Thyroid gland (tissue), 4 donors: ENCODE measurements at regions not wholly inside any gene's neighbourhood (a gene's known extent, or its start where the extent isn't known, plus 50 kb on each side); places are given as distances from the start of the nearest gene placed in this dataset.

ENCODE experiments used
- DNase-seq, 2 donors: peaks; one replicate each; pipeline ENCODE4 v3.0.0-alpha.2; 2019
- H3K27ac ChIP-seq, 3 donors: fragments of 200-600 bp; sonication (generic); 1 replicate in 2 of 3; 2 replicates in 1 of 3; pipeline ENCODE4 v1.5.1; 2016 to 2019; ENCODE audit warnings: mild to moderate bottlenecking in 1 of 3, moderate library complexity in 1 of 3
- H3K27me3 ChIP-seq: fragments of 200-600 bp; sonication (generic); one replicate; pipeline ENCODE4 v1.5.1; 2019
- H3K36me3 ChIP-seq, 2 donors: fragments of 200-600 bp; sonication (generic); one replicate each; pipeline ENCODE4 v1.5.1; 2016 to 2019
- H3K4me1 ChIP-seq, 2 donors: fragments of 200-600 bp; sonication (generic); one replicate each; pipeline ENCODE4 v1.5.1; 2017 to 2019
- H3K4me3 ChIP-seq, 3 donors: fragments of 200-600 bp; sonication (generic); replicated peaks in 1 of 3; 1 replicate in 2 of 3; 2 replicates in 1 of 3; pipeline ENCODE4 v1.5.1; 2016; ENCODE audit warnings: mild to moderate bottlenecking in 1 of 3
- H3K9me3 ChIP-seq: fragments of 200-600 bp; sonication (generic); one replicate; pipeline ENCODE4 v1.5.1; 2017
- POLR2A ChIP-seq, 2 donors: fragments of 450-650 bp; IDR thresholded peaks; one replicate each; pipeline ENCODE4 v1.6.1; 2017; ENCODE audit warnings: antibody characterized with exemption in 2 of 2, mild to moderate bottlenecking in 2 of 2, moderate library complexity in 1 of 2
- WGBS, 2 donors: methylation state at CpG; one replicate each; pipeline ENCODE4 v1.1.5; 2017; 5-methylcytosine and 5-hydroxymethylcytosine counted together
- intact Hi-C: fragments of 100-400 bp; cut with DNase I; formaldehyde crosslinking; loops from one replicate; pipeline ENCODE4 v1.15.1; 2023
- TF ChIP-seq, protein P1 (sequence below), 6 experiments: fragments of 200-600 bp in 3 of 6; fragments of 450-650 bp in 3 of 6; sonication (generic) in 3 of 6; IDR thresholded peaks; one replicate each; pipeline ENCODE4 v1.5.1; 2016 to 2019; ENCODE audit warnings: antibody characterized with exemption in 6 of 6, mild to moderate bottlenecking in 2 of 6, inconsistent platforms in 1 of 6, moderate library complexity in 1 of 6

DNA sequence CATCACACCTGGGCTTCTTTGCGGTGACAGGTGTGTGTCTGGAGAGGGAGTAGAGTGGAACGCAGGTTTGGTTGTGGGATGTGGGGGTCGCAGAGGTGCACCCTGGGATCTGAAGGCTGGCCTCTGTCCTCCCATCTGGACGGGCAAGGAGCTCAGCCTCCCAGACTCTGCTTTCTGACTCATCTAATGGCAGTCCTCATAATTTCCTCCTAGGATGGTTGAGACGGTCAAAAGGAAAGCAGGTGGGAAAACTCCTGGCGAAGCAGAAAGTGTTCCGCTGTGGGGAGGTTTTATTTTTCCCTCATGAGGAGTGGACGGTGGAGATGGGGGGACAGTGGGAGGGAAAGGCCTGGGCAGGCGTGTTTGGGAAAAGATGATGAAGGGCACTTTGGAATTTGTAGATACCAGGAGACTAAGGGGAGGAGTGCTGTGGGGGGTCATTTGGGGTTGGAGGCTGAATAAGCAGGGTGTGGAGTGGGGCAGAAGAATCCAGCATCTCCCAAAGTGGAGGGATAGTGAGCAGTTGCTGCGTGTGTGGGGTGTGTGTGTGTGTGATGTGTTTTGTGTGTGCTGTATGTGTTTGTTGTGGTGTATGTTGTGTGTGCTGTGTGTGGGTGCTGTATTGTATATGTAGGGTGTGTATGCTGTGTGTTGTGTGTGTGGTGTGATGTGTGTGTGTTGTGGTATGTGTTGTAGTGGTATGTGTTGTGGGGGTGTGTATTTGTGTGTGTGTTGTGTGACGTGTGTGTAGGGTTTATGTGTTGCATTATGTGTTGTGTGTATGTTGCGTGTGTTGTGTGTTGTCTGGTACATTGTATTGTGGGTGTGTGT, 97.2 kb upstream of the PODXL start:
- H3K4me1 ChIP-seq: peaks cover 0 to 2% of the 10 kb centered on the region in 2 donors
- no peaks in the 10 kb centered on the region for H3K9me3 ChIP-seq
- H3K27me3 ChIP-seq: no peaks in the 10 kb centered on the region
- 64 to 73% methylated on average over 12 of the region's 12 CpGs for WGBS, 2 donors
- TF ChIP-seq, protein P1, sequence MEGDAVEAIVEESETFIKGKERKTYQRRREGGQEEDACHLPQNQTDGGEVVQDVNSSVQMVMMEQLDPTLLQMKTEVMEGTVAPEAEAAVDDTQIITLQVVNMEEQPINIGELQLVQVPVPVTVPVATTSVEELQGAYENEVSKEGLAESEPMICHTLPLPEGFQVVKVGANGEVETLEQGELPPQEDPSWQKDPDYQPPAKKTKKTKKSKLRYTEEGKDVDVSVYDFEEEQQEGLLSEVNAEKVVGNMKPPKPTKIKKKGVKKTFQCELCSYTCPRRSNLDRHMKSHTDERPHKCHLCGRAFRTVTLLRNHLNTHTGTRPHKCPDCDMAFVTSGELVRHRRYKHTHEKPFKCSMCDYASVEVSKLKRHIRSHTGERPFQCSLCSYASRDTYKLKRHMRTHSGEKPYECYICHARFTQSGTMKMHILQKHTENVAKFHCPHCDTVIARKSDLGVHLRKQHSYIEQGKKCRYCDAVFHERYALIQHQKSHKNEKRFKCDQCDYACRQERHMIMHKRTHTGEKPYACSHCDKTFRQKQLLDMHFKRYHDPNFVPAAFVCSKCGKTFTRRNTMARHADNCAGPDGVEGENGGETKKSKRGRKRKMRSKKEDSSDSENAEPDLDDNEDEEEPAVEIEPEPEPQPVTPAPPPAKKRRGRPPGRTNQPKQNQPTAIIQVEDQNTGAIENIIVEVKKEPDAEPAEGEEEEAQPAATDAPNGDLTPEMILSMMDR (IDR thresholded peaks at IDR 0.05): no peak
- no peak for TF ChIP-seq POLR2A (IDR thresholded peaks at IDR 0.05)
- H3K4me3 ChIP-seq: no peak overlapping the region
- DNase-seq: no peak
- H3K36me3 ChIP-seq: no peaks in the 10 kb centered on the region
- intact Hi-C loops: loop anchor here (2.0 kb wide), 1 partner anchor 145 kb away; no protein-coding TSS in a partner anchor
- no peak overlapping the region for H3K27ac ChIP-seq

GRCh38 chr7:131652934-131653333, 96.5 kb upstream of the PODXL start:
- Histone ChIP-seq H3K27me3 (no peaks in the 10 kb centered on the region), H3K36me3 (no peaks in the 10 kb centered on the region), H3K4me1 (peaks cover 0 to 8% of the 10 kb centered on the region in 2 donors), H3K4me3 (no peak overlapping the region), H3K27ac (no peak overlapping the region), H3K9me3 (no peaks in the 10 kb centered on the region)
- intact Hi-C loops: no loop called here
- DNase-seq: no peak
- WGBS, 2 donors: 11 to 17% methylated on average over 2 of the region's 2 CpGs
- TF ChIP-seq POLR2A (IDR thresholded peaks at IDR 0.05): no peak
- TF ChIP-seq, protein P1 (IDR thresholded peaks at IDR 0.05): no peak

DNA sequence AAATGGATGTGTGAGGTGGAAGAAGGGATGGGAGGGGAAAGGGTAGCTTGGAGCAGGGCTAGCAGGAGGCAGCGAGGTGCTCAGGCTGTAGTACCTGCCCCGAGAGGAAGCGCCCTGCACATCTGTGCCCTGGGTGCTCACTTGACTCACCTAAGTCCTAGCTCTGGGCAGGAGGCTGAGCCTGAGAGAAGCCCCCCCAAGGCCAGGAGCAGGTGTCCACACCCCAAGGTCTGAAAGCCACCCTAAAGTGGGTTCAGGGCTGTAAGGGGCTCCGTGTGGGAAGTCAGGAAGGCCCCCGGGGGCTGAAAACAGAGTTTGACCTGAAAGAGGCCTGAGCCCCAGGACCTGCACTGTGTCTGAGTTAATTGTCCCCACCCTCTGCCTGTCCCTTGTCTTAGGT, 95.8 kb upstream of the PODXL start:
- TF ChIP-seq, protein P1 (IDR thresholded peaks at IDR 0.05): no peak
- no peak for TF ChIP-seq POLR2A (IDR thresholded peaks at IDR 0.05)
- intact Hi-C loops: no loop called here
- 86 to 91% methylated on average over 5 of the region's 5 CpGs for WGBS, 2 donors
- Histone ChIP-seq H3K36me3 (no peaks in the 10 kb centered on the region), H3K4me3 (no peak overlapping the region), H3K27ac (no peak overlapping the region), H3K9me3 (no peaks in the 10 kb centered on the region), H3K27me3 (no peaks in the 10 kb centered on the region), H3K4me1 (peaks cover 0 to 8% of the 10 kb centered on the region in 2 donors)
- no peak for DNase-seq

GRCh38 chr7:131649879-131650278, 93.5 kb upstream of the PODXL start:
- peaks cover 0 to 8% of the 10 kb centered on the region in 2 donors for H3K4me1 ChIP-seq
- no peaks in the 10 kb centered on the region for H3K27me3 ChIP-seq
- TF ChIP-seq POLR2A (IDR thresholded peaks at IDR 0.05): no peak
- TF ChIP-seq, protein P1 (IDR thresholded peaks at IDR 0.05): no peak
- H3K9me3 ChIP-seq: no peaks in the 10 kb centered on the region
- no peaks in the 10 kb centered on the region for H3K36me3 ChIP-seq
- intact Hi-C loops: no loop called here
- 83 to 87% methylated on average over 13 of the region's 13 CpGs for WGBS, 2 donors
- no peak overlapping the region for H3K4me3 ChIP-seq
- no peak overlapping the region for H3K27ac ChIP-seq
- DNase-seq: no peak

GRCh38 chr7:131649003-131649541, 92.6 kb upstream of the PODXL start:
- intact Hi-C loops: no loop called here
- no peak for DNase-seq
- TF ChIP-seq POLR2A (IDR thresholded peaks at IDR 0.05): no peak
- TF ChIP-seq, protein P1 (IDR thresholded peaks at IDR 0.05): no peak
- Histone ChIP-seq H3K9me3 (no peaks in the 10 kb centered on the region), H3K4me3 (no peak overlapping the region), H3K4me1 (peaks cover 0 to 8% of the 10 kb centered on the region in 2 donors), H3K27me3 (no peaks in the 10 kb centered on the region), H3K36me3 (no peaks in the 10 kb centered on the region), H3K27ac (no peak overlapping the region)
- WGBS, 2 donors: 40 to 64% methylated on average over 5 of the region's 5 CpGs
